ENCODE measurements at regions not wholly inside any gene's neighbourhood (a gene's known extent, or its start where the extent isn't known, plus 50 kb on each side); places are given as distances from the start of the nearest gene placed in this dataset.
"Not testable (repeated sequence)": the region's sequence is repeated elsewhere in the genome, so short reads cannot be mapped to it uniquely, and the experiment has no call there.

DNA sequence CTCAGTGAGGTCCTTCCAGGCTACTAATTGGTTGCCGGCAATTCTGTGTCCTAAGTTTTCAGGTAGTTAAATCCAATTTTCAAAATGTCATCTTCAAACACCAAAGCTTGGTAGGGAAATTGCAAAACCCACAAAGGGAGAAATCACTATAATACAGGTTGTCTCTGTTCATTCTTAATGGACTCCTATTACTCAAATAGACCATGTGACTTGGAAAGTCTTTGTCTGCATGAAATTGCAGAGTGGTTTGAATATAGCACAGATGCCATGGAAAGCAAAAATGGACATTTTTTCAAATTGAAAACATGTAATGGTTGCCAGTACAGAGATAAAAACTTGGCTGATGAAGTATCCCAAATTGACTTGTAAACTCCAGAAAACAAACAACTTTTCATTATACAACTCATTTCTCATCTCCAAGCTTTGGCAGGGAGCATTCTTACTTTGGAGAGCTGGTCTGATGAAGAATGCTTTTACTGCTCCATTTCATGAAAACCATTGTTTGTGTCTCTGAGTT lies 169.5 kb upstream of the PKN2 start (continued):
- TF ChIP-seq CBX5 (IDR thresholded peaks at IDR 0.05; ENCODE audit: low read depth) (no peak), MEF2A (IDR thresholded peaks at IDR 0.05; ENCODE audit: insufficient read depth, low read depth, low read length) (no peak)

DNA sequence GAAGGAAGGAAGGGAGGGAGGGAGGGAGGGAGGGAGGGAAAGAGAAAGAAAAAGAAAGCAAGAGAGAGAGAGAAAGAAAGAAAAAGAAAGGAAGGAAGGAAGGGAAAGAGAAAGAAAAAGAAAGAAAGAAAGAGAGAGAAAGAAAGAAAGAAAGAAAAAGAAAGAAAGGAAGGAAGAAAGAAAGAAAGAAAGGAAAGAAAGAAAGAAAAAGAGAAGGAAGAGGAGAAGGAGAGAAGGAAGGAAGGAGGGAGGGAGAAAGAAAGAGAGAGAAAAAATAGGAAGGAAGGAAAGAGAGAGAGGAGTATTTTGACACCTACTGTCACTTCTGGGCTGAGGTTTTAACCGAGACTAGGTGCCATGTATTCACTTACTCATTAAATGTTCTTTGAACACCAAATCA lies 166.6 kb upstream of the PKN2 start:
- H4K20me1 ChIP-seq (ENCODE audit: control insufficient read depth, insufficient read depth); H3K9ac ChIP-seq (ENCODE audit: control insufficient read depth, insufficient read depth, low read length); RAD21 ChIA-PET (ENCODE audit: unreplicated experiment); ATAC-seq; H3K36me3 ChIP-seq (ENCODE audit: control insufficient read depth in 2 of 2, insufficient read depth in 2 of 2, low read length in 1 of 2); H3K4me1 ChIP-seq (ENCODE audit: control insufficient read depth, insufficient read depth, low read length); H3K27me3 ChIP-seq (replicated peaks in 1 of 2; ENCODE audit: control insufficient read depth in 2 of 2, insufficient read depth in 2 of 2, low read length in 1 of 2); BruUV-seq (replicated peaks); H2AFZ ChIP-seq (ENCODE audit: control insufficient read depth, low read depth, low read length); SMC1A ChIA-PET (ENCODE audit: uncharacterized antibody, unreplicated experiment); DNase-seq (ENCODE audit: low read depth, low spot score); H3K79me2 ChIP-seq (ENCODE audit: control insufficient read depth, insufficient read depth, low read length); FAIRE-seq; POLR2A ChIA-PET; H3K27ac ChIP-seq (ENCODE audit: control insufficient read depth, insufficient read depth); H3K4me2 ChIP-seq (ENCODE audit: control insufficient read depth, insufficient read depth); intact Hi-C loops (cut with micrococcal nuclease; ENCODE audit: unreplicated experiment); H3K9me3 ChIP-seq (replicated peaks; ENCODE audit: control insufficient read depth, insufficient read depth, low read length); CTCF ChIA-PET; H3K4me3 ChIP-seq; in situ Hi-C loops (cut with MboI): not testable (repeated sequence)
- whole genome bisulfite sequencing (ENCODE audit: insufficient coverage, insufficient replicate concordance, low lambda C conversion rate, missing lambda C conversion rate) = 38% methylated on average over 1 of the region's 1 CpG

DNA sequence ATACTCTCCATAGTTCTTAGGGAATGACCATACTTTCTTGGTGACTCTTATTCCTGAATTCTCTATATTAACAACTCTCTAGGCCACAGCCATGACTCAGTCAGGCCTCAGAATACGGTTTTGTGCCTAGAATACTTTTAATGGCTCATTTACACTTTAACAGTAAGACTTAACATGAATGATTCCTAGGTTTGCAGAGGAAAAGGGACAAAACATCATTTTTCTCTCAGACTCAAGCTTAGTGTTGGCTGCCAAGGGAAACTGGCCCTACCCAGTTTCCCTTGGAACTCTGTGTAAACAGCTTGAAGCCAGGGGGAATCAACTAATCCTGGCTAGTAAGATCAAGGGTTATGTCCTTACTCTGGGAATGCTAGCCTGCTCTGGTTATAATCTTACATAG lies 164.9 kb upstream of the PKN2 start:
- DNase-seq (ENCODE audit: low read depth, low spot score) (no peak), FAIRE-seq (no peak), ATAC-seq (no peak)
- BruUV-seq (replicated peaks) = no TSS peak
- no peaks in the 10 kb centered on the region for H4K20me1 ChIP-seq (ENCODE audit: control insufficient read depth, insufficient read depth)
- no peak overlapping the region for H3K27ac ChIP-seq (ENCODE audit: control insufficient read depth, insufficient read depth)
- no peak overlapping the region for H3K4me2 ChIP-seq (ENCODE audit: control insufficient read depth, insufficient read depth)
- in situ Hi-C loops (cut with MboI) (no loop called here), intact Hi-C loops (cut with micrococcal nuclease; ENCODE audit: unreplicated experiment) (no loop called here)
- ChIA-PET SMC1A (ENCODE audit: uncharacterized antibody, unreplicated experiment) (no interaction called here), RAD21 (ENCODE audit: unreplicated experiment) (no interaction called here), POLR2A (no interaction called here), CTCF (no interaction called here)
- no peaks in the 10 kb centered on the region for H3K27me3 ChIP-seq (replicated peaks in 1 of 2; ENCODE audit: control insufficient read depth in 2 of 2, insufficient read depth in 2 of 2, low read length in 1 of 2)
- no peaks in the 10 kb centered on the region for H3K79me2 ChIP-seq (ENCODE audit: control insufficient read depth, insufficient read depth, low read length)
- no peak overlapping the region for H3K9ac ChIP-seq (ENCODE audit: control insufficient read depth, insufficient read depth, low read length)
- no peaks in the 10 kb centered on the region for H3K36me3 ChIP-seq (ENCODE audit: control insufficient read depth in 2 of 2, insufficient read depth in 2 of 2, low read length in 1 of 2)
- H3K4me3 ChIP-seq = no peak overlapping the region
- no peaks in the 10 kb centered on the region for H3K9me3 ChIP-seq (replicated peaks; ENCODE audit: control insufficient read depth, insufficient read depth, low read length)
- H3K4me1 ChIP-seq (ENCODE audit: control insufficient read depth, insufficient read depth, low read length) = no peaks in the 10 kb centered on the region
- TF ChIP-seq SMAD1 (IDR thresholded peaks at IDR 0.05; ENCODE audit: low read depth, partially characterized antibody) = no peak
- TF ChIP-seq, protein P1, sequence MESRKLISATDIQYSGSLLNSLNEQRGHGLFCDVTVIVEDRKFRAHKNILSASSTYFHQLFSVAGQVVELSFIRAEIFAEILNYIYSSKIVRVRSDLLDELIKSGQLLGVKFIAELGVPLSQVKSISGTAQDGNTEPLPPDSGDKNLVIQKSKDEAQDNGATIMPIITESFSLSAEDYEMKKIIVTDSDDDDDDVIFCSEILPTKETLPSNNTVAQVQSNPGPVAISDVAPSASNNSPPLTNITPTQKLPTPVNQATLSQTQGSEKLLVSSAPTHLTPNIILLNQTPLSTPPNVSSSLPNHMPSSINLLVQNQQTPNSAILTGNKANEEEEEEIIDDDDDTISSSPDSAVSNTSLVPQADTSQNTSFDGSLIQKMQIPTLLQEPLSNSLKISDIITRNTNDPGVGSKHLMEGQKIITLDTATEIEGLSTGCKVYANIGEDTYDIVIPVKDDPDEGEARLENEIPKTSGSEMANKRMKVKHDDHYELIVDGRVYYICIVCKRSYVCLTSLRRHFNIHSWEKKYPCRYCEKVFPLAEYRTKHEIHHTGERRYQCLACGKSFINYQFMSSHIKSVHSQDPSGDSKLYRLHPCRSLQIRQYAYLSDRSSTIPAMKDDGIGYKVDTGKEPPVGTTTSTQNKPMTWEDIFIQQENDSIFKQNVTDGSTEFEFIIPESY (IDR thresholded peaks at IDR 0.05) = no peak
- TF ChIP-seq, protein P2, sequence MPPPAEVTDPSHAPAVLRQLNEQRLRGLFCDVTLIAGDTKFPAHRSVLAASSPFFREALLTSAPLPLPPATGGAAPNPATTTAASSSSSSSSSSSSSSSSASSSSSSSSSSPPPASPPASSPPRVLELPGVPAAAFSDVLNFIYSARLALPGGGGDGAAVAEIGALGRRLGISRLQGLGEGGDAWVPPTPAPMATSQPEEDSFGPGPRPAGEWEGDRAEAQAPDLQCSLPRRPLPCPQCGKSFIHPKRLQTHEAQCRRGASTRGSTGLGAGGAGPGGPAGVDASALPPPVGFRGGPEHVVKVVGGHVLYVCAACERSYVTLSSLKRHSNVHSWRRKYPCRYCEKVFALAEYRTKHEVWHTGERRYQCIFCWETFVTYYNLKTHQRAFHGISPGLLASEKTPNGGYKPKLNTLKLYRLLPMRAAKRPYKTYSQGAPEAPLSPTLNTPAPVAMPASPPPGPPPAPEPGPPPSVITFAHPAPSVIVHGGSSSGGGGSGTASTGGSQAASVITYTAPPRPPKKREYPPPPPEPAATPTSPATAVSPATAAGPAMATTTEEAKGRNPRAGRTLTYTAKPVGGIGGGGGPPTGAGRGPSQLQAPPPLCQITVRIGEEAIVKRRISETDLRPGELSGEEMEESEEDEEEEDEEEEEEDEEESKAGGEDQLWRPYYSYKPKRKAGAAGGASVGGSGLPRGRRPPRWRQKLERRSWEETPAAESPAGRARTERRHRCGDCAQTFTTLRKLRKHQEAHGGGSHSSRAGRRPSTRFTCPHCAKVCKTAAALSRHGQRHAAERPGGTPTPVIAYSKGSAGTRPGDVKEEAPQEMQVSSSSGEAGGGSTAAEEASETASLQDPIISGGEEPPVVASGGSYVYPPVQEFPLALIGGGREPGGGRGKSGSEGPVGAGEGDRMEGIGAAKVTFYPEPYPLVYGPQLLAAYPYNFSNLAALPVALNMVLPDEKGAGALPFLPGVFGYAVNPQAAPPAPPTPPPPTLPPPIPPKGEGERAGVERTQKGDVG (CRISPR knock-in tag; IDR thresholded peaks at IDR 0.05) = no peak
- WGBS (ENCODE audit: insufficient coverage, insufficient replicate concordance, low lambda C conversion rate, missing lambda C conversion rate) = 0% methylated on average over 1 of the region's 1 CpG
- H2AFZ ChIP-seq (ENCODE audit: control insufficient read depth, low read depth, low read length) = no peak overlapping the region

Data from GM12878 (cell line).